ENCODE measurements at regions not wholly inside any gene's neighbourhood (a gene's known extent, or its start where the extent isn't known, plus 50 kb on each side); places are given as distances from the start of the nearest gene placed in this dataset.

- TF ChIP-seq CTCF (conservative IDR thresholded peaks at IDR 0.05 in 1 of 2, IDR thresholded peaks at IDR 0.05 in 1 of 2; ENCODE audit: extremely low read depth in 1 of 2, insufficient read depth in 1 of 2, low read depth in 1 of 2, low read length in 2 of 2) (no peak), EZH2 (IDR thresholded peaks at IDR 0.05; ENCODE audit: borderline replicate concordance, low read length) (no peak)
These were observed 275.2 kb upstream of the PCSK5 start for GRCh38 chr9:75615284-75615683.
